GM20431 (cell line): ENCODE measurements at regions not wholly inside any gene's neighbourhood (a gene's known extent, or its start where the extent isn't known, plus 50 kb on each side); places are given as distances from the start of the nearest gene placed in this dataset.

ENCODE experiments used
- in situ Hi-C: fragments of 300-500 bp; cut with MseI, MboI; formaldehyde crosslinking; loops from one replicate; pipeline ENCODE4 v1.15.0; 2020; ENCODE audit warnings: low sequenced_read_pairs; ENCODE audit not compliant: unreplicated experiment

- in situ Hi-C loops = no loop called here
Observed at GRCh38 chr20:56861590-56861989, 232.5 kb downstream of the TFAP2C start.

- in situ Hi-C loops = no loop called here
Observed at GRCh38 chr20:56865055-56865454, 235.9 kb downstream of the TFAP2C start.

- in situ Hi-C loops = no loop called here
Observed at GRCh38 chr20:56867128-56867527, 238.0 kb downstream of the TFAP2C start.

GRCh38 chr20:56868746-56869145 lies 239.6 kb downstream of the TFAP2C start:
- in situ Hi-C loops = no loop called here

DNA sequence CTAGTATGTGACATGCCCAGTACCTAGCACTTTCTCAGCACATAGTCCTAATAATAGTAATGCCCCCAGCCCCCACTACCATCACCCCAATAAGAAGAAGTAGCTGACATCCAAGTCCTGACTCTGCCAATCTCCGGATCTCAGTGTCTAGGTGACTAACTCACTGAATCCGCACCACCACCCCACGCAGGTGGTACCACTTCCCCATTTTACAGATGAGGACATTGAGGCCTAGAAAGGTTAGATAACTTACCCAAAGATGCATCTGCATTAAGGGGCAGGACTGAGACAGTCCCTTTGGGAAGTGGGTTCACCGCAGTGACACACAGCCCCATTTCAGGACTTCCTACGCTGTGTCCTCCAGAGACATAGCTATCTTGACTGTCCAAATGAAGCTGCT lies 241.2 kb downstream of the TFAP2C start:
- in situ Hi-C loops = no loop called here

DNA sequence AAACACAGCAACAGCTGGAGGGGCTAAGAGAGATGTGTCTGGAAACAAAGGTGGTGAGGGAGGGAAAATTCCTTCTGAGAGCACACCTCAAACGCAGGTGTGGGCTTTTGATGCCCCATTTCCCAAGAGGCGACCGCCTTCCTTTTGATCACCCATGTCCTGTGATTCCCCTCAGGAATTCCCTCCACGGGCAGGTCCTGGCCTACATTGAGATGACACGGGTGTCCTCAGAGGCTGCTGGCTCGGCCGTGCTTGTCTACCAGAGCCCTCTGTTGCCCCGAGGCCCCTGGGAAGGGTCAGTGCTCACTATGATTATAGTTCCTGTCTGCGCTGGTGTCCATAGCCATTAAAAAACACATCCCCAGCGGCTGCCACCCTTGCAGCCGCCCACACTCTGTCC lies 242.6 kb downstream of the TFAP2C start:
- in situ Hi-C loops = no loop called here

- in situ Hi-C loops = no loop called here
Observed at GRCh38 chr20:56872620-56873458, 243.7 kb downstream of the TFAP2C start.

DNA sequence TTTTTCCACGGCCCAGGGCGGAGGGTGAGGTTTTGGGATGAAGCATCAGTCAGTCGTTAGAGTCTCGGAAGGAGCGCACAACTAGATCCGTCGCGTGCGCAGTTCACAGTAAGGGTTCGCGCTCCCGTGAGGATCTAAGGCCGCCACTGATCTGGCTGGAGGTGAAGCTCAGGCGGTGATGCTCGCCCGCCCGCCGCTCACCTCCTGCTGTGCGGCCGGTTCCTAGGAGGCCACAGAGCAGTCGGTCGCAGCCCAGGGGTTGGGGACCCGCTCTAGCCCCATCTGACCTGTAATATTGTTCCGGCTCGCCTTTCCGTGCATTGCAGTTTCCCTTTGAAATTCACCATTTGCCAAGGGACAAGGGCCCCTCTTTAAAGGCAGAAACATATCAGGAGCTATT lies 244.7 kb downstream of the TFAP2C start:
- in situ Hi-C loops = no loop called here

DNA sequence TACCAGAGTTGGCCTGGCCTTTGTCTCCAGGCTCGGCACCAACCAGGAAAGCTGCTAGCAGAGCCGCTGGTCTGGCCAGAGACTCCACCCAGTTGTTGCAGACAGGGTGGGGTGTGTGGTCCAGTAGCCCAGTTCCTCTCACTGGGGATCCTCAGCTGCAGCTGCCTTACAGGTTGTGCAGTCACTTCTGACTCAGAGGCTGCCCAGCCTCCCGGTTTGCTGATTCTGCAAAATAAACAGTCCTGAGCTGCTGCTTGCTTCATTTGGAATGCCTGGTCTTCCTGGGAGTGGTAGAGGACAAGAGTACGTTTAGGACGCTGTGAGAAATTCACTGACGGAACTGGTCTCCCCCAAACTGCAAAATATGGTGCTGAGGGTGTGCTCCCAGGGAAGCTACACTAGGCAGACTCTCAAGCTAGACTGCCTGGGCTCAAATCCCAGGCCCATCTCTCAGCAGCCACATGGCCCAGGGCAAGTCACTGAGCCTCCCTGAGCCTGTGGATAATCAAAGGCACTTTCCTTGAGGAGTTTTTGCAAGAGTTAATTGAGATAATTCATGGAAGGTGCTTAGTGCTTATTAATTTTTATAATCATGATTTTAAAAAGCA lies 246.1 kb downstream of the TFAP2C start:
- in situ Hi-C loops = no loop called here

DNA sequence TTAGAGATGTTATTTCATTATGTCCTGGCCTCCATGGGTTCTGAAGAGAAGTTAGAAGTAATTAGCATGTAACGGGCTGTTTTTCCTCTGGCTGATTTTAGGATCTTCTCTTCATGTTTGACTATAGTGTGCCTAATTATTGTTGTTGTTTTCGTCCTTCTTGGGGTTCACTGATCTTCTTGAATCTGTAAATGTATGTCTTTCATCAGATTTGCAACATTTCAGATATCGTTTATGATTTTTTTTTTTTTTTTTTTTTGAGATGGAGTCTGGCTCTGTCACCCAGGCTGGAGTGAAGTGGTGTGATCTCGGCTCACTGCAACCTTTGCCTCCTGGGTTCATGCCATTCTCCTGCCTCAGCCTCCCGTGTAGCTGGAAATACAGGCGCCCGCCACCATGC lies 246.7 kb downstream of the TFAP2C start:
- in situ Hi-C loops = no loop called here

- in situ Hi-C loops = no loop called here
Observed at GRCh38 chr20:56885521-56885920, 256.4 kb downstream of the TFAP2C start.

DNA sequence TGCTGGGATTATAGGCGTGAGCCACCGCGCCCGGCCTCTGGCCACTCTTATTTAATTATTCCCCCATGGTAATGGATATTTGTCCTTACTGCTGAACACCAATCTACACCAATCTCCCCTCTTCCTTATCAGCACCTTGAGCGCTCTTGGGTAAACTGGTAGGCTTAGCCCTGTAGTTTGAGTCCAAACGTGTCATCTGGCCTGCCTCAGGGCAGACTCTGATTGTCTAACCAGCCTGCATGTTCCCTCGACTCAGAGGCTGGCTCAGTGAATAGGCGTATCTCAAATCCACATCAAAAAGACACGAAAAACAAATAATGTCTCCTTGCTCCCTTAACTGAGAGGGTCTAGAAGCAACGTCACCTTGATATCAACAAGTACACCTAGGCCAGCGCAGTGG lies 260.9 kb downstream of the TFAP2C start:
- in situ Hi-C loops = no loop called here

DNA sequence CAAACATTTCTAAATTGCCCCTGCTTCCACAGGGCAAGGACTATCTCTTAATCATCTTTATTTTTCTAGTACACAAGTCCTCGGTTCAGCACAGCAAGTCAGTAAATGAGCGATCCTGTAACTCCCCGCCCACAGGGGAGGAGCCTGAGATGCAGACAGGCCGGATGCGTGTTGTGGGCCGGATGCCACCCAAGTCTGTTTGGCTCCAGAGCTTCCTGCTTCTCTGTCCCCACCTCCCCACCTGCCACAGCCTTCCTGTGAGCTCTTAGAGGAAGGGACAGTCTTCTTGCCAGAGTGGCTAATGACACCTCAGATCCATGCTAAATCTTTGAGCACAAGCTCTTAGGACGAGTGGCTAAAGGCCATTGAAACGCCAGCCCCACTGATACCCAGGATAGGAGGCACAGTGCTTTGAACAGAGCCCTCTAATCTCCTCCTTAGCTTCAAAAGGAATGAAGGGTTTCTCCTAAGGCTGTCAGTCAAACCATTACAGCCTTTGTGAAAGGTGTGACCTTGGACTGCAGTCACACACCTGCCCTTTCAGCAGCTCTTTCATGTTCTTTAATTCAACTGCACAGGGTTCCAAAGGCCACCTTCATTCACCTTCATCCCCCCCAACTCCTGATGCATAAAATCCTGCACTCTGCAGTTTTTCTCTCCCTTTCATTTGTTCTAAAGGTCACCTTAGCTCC lies 264.3 kb downstream of the TFAP2C start:
- in situ Hi-C loops = no loop called here

- in situ Hi-C loops = no loop called here
Observed at GRCh38 chr20:56896447-56896846, 267.3 kb downstream of the TFAP2C start.

DNA sequence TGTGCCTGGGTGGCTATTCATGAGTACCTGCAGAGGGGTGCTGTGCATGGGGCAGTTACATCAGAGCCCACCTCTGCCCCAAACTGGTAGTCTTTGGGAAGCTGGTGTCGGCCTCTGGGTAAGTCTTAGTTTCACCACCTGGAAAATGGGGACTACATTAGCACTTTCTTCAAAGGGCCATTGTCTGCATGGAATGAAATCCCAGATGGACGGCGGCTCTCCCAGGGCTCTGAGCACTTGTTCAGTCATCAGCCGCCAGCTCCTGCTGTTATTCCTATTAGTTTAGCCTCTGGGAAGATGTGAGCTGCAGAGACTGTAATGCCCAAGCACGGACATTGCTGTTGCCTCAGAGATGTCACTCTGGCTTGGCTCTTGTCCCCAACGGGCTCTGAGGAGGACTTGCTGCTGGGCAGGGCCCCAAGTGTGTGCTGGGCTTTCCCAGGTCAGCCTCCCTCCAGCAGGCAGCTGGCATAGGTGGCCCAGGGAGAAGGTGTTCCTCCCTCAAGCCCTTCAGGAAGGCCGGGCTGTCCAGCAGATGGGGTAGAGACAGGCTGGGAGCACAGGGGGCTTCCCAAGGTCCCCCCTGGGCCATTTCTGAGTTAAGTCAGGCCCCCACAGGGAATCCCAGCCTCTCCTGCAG lies 268.3 kb downstream of the TFAP2C start:
- in situ Hi-C loops = no loop called here

DNA sequence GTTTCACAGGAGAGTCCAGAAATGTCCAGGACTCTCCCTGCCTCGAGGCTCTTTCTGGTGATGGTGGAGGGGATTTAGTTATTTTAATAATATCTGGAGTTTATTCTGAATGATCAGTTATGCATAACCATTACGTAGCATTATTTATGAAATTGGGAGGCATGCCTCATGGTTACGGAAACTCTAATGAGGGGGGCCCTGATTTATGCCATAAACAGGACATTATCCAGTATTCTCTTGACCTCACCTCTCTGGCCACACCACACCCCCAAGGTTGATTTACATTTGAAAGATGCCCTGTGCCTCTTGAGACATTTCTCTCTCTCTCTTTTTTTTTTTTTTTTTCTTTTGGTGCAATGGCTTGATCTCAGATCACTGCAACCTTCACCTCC lies 268.8 kb downstream of the TFAP2C start:
- in situ Hi-C loops = no loop called here

GRCh38 chr20:56899506-56899905 lies 270.4 kb downstream of the TFAP2C start:
- in situ Hi-C loops = no loop called here

- in situ Hi-C loops = no loop called here
Observed at GRCh38 chr20:56900252-56900651, 271.1 kb downstream of the TFAP2C start.

DNA sequence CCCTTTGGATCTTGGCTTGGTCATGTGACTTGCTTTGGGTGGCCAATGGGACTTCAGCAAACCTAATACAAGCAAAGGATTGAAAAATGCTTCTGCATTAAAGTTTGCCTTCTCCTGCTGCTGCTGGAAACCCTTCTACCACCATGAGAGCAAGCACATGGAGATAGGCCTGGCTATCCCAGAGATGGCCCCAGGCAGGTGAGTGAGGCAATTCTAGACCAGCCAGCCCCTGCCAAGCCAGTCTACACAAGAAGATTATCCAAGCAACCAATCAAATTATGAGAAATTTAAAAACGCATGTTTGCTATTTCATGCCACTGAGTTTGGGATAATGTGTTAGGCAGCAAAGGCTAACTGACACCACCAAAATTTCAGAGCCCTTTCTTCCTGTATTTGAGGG lies 274.3 kb downstream of the TFAP2C start:
- in situ Hi-C loops = no loop called here

DNA sequence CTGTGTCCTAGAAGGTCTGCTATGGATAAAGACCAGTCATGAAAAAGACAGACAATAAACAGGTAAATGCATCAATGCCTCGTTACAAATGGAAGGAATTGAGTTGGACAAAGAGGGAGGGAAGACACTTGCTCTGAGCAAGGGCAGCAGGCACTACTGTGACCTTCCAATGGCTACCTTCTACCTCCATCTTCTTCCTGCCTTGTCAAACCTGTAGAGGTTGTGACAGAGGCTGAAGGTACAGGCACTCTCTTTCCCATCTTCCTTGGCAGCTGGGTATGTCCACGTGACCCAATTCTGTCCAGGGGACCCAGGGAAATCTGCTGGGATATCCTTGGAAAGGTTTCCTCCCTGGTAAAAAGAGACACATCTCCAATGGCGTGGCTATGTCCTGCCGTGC lies 274.8 kb downstream of the TFAP2C start:
- in situ Hi-C loops = no loop called here
